Right cardiac atrium (tissue), 5 donors: ENCODE measurements at regions not wholly inside any gene's neighbourhood (a gene's known extent, or its start where the extent isn't known, plus 50 kb on each side); places are given as distances from the start of the nearest gene placed in this dataset.

Source experiments
- ATAC-seq, 2 donors: fragments of 200-7000 bp; cut with Tn5 transposase; one replicate each; pipeline versions ENCODE4 v1.8.0 to v1.9.1; 2020; ENCODE audit warnings: moderate library complexity in 2 of 2, mild to moderate bottlenecking in 1 of 2
- DNase-seq, 3 donors: peaks; one replicate each; pipeline ENCODE4 v3.0.0-alpha.2; 2020
- H3K27ac ChIP-seq: one replicate; pipeline ENCODE4 v1.5.1; 2013; ENCODE audit warnings: mild to moderate bottlenecking, low read length, control low read depth, moderate library complexity
- H3K27me3 ChIP-seq: one replicate; pipeline ENCODE4 v1.6.1; 2013; ENCODE audit not compliant: control insufficient read depth, insufficient read depth
- H3K4me1 ChIP-seq: one replicate; pipeline ENCODE4 v1.6.1; 2013; ENCODE audit warnings: low read length; ENCODE audit not compliant: control insufficient read depth, insufficient read depth
- H3K4me3 ChIP-seq: one replicate; pipeline ENCODE4 v1.5.1; 2013; ENCODE audit warnings: low read length, control low read depth
- H3K9me3 ChIP-seq: one replicate; pipeline ENCODE4 v1.6.1; 2013; ENCODE audit warnings: low read length; ENCODE audit not compliant: control insufficient read depth
- WGBS: extraction: QIAGEN DNeasy Blood & Tissue Kit; methylation state at CpG from one replicate; pipeline ENCODE4 v1.1.7; 2013; 5-methylcytosine and 5-hydroxymethylcytosine counted together
- intact Hi-C, 4 donors: fragments of 100-400 bp; cut with DNase I; formaldehyde crosslinking; loops; one replicate each; pipeline versions ENCODE4 v1.11.0 to v1.14.0; 2022 to 2023
- donor health status: healthy with polysubstance abuse.
- donor health status: DM: no; HTN: yes; CAD: no.
- donor health status: DM: no; HTN: no; CAD: no.
- donor health status: DM: no; HTN: yes; CAD: no; lungs with severe emphysema.
- donor health status: DM: yes; HTN: yes; CAD: no.

DNA sequence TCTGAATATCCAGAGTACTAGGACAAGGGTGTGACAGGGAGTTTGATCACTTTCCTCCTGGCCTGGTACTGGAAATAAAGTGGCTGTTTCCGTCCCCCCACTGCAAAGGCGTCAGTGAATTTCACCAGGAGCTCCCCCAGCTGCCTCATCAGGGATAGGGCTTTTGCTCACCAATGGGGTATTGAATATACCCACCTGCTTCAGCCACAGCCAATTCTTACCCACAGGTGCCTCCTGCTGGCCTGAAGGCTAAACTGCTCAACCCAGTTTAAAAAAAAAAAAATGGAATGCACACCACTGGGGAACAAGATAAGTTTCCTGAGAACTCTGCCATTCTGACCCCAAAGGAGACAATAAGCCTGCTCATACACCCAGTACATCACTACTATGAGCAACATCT is 65.3 kb upstream of the MS4A8 start:
- intact Hi-C loops: no loop called here

DNA sequence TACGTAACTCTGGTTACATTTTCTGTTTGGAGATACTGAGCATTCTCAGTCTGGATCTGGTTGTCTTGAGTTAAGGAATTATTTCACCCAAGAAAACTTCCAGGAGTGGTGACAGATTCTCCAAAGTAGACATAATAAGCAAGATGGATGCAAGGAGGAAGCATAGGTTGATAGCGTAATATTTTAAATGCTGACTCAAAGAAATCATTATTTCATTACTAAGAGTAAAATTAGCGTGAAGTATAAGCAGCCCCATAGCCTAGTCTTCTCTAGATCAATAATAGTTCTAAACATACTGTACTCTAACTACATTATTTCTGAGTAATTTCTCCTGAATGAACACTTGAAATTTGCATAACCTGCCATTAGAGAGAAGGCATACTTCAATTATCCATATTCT is 57.5 kb upstream of the MS4A8 start:
- 95% methylated on average over 3 of the region's 3 CpGs for WGBS
- H3K27me3 ChIP-seq: no peaks in the 10 kb centered on the region
- no peak overlapping the region for H3K4me3 ChIP-seq
- H3K4me1 ChIP-seq: no peaks in the 10 kb centered on the region
- intact Hi-C loops: no loop called here
- peaks cover 2% of the 10 kb centered on the region for H3K9me3 ChIP-seq
- H3K27ac ChIP-seq: no peak overlapping the region
- ATAC-seq: no peak
- no peak for DNase-seq

More for the DNA sequence above, 65.3 kb upstream of the MS4A8 start:
- no peak for ATAC-seq
- no peak overlapping the region for H3K4me3 ChIP-seq
- H3K27me3 ChIP-seq: no peaks in the 10 kb centered on the region
- H3K27ac ChIP-seq: no peak overlapping the region
- H3K9me3 ChIP-seq: no peaks in the 10 kb centered on the region
- H3K4me1 ChIP-seq: no peaks in the 10 kb centered on the region
- WGBS: 29% methylated on average over 2 of the region's 2 CpGs
- no peak for DNase-seq

- Histone ChIP-seq H3K27ac (no peak overlapping the region), H3K4me1 (no peaks in the 10 kb centered on the region), H3K4me3 (no peak overlapping the region), H3K27me3 (no peaks in the 10 kb centered on the region), H3K9me3 (peaks cover 2% of the 10 kb centered on the region)
- intact Hi-C loops: no loop called here
- ATAC-seq: no peak
- WGBS: 72% methylated on average over 28 of the region's 28 CpGs
- no peak for DNase-seq
Observed at GRCh38 chr11:60647087-60647486, 52.3 kb upstream of the MS4A8 start.
